ENCODE measurements at regions not wholly inside any gene's neighbourhood (a gene's known extent, or its start where the extent isn't known, plus 50 kb on each side); places are given as distances from the start of the nearest gene placed in this dataset.

- no peak for DNase-seq
Measured at GRCh38 chr1:58978096-58978495, 194.2 kb upstream of the JUN start.

DNA sequence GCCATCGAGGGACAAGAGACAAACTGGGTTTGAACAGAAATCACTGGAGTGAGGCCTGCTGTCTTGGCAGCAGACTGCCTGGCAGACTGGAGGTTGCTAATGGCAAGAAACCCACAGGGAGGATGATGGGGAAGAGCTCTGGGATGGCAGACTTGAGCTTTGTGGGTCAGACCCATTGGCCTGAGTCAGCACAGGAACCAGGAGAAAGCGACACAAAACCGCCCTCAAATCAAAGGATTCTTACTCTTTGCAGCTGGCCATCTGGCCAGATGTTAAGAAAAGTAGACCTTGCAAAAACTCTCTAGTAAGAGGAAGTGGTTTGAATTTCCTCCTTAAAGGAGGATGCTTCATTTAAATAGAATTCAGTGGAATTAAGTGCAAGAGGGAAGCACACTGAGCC, 195.2 kb upstream of the JUN start:
- DNase-seq = no peak

- DNase-seq = no peak
Measured at GRCh38 chr1:58979677-58980076, 195.8 kb upstream of the JUN start.

- DNase-seq = no peak
Measured at GRCh38 chr1:58981392-58981791, 197.5 kb upstream of the JUN start.

DNA sequence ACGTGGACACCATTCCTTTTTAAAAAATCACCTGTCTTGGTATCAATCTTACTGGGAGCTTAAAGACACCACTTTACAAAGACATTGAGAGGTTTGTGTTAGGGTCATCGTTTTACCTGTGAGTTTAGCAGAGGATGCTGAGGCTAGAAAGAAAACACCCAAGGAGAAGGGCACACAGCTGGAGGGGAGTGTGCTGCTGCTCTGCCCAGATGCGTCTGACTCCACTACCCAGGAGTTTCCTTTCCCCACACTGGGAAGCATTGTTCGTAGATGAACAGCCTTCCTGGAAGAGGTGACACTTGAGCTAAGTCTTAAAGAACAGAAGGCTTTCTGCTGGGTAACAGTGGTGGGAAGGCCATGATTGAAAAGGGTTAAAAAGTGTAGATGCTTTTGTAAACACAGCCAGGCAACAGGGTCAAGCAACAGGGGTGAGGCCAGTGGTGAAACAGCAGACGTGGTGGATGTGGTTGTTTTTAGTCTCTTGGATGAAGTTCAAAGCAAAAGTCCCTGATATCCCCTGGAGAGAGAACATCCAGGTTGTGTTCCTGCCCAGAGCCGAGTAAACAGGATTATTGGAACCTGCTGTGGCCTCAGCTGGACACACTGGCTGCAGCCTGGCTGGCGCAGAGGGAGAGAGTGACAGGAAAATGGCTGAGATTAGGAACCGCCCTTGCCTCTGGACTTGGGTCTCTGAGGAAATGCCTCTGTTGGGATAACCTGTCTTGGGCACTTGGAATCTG, 198.6 kb upstream of the JUN start:
- DNase-seq = no peak

GRCh38 chr1:58983162-58983561, 199.3 kb upstream of the JUN start:
- no peak for DNase-seq

GRCh38 chr1:58983633-58984245, 199.9 kb upstream of the JUN start:
- no peak for DNase-seq

DNA sequence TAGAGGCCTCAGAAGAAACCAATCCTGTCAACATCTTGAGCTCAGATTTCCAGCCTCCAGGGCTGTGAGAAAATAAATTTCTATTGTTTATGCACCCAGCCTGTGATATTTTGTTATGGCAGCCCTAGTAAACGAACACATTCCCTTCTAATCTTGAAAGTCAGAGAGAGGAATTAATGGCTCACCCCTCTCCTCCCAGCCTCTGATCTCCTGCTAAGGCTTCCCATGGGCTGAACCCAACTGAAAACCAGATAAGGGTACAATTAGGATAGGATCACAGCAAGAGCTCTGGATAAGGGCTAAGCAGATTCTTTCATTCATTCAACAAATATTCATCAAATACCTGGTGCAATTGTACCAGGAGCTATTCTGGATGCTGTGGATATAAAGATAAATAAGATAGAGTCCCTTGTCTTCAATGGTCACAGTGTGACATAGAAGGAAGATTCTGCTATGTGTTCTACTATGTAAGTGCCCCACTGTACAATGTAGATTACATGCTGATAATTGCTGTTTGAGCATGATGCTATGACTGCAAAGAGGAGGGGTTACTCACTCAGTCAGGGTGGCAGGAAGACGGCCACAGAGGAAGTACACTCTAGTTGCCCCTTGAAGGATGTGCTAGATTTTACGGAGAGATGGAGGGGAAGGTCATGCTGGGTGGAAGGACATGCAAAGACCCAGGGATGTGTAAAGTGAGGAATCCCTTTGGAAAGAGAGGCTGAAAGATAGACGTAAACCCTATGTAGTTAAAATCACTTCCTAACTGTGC, 203.3 kb upstream of the JUN start:
- no peak for DNase-seq

GRCh38 chr1:58988752-58989151, 204.9 kb upstream of the JUN start:
- no peak for DNase-seq

DNA sequence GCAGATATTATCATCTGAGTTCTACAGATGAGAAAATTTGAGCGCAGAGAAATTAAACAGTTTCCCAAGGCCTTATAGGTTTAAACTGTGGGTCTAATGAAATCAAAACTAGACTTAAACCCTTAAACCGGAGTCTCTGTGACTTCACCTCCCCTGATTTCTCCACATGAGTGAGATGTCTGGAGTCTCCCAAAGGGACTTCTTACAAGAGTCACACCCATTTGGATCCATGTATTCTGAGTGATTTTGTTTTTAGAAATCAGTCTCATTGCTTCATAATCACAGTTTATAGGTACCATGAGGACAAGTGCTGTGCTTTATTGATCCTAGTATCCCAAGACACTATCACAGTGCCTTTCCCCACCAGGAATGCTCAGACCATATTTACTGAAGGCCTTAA, 206.0 kb upstream of the JUN start:
- DNase-seq = no peak

GRCh38 chr1:58991305-58991704, 207.5 kb upstream of the JUN start:
- DNase-seq = no peak

GRCh38 chr1:58992643-58993042, 208.8 kb upstream of the JUN start:
- no peak for DNase-seq

DNA sequence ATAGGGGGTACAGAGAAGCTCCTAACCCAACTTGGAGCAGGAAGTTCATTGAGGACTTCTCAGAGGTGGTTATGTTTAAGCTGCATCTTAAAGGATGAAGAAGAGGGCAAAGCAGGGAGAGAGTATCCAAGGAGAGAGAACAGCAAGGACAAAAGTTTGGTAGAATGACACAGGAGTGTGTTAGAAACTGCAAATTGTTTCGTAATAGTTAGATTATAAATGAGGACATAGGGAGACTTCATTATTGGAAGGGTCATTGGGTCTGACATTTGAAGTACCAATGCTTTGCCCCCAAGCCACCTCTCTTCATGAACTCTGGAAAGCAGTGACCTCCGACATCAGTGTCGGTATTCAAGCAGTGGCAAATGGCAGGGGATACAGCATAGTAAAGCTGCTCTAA, 209.6 kb upstream of the JUN start:
- DNase-seq = no peak

DNA sequence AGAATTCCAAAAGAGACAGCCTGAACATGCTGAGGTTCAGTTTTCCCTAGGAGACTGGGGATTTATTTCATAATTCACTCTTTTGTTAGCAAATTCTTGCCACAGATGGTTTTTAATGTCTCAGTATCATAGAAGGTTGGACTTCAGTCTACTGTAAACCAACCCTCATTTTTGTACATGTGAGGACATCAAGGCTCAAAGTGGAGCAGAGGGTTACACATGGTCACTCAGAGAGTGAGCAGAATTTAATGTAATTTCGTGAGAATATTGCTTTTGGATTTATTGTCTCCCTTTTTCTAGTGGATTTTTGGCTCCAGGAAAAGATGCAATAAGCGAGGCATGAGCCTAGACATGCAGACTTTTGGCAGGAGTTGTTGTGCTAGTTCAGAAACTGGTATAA, 210.8 kb upstream of the JUN start:
- DNase-seq = no peak

GRCh38 chr1:58996341-58997059, 212.7 kb upstream of the JUN start:
- DNase-seq = no peak

- DNase-seq = no peak
Measured at GRCh38 chr1:58997060-58997411, 213.2 kb upstream of the JUN start.

DNA sequence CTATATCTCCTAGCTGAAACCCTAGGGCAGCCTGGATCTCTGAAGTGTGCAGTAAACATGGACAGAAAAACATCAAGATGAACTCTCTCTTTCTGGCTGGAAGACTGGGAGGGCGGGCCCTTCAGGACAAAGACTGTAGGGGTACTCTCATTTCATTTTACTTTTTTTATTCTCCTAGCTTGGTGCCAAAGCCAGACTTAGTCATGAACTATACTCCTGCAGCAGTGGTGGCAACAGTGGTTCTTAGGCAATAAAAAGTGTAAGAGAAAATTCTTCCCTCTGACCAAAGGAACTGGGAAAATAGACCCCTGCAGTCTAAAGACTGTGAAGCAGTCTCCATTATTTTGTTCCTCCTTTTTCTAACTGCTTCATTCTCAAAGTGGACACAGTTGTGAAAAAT, 213.8 kb upstream of the JUN start:
- no peak for DNase-seq

DNA sequence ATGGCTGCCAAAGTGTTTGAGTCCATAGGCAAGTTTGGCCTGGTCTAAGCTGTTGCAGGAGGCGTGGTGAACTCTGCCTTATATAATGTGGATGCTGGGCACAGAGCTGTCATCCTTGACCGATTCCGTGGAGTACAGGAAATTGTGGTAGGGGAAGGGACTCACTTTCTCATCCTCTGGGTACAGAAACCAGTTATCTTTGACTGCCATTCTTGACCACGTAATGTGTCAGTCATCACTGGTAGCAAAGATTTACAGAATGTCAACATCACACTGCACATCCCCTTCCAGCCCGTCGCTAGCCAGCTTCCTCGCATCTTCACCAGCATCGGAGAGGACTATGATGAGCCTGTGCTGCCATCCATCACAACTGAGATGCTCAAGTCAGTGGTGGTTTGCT, 215.8 kb upstream of the JUN start:
- no peak for DNase-seq

GRCh38 chr1:59004755-59005154, 220.9 kb upstream of the JUN start:
- DNase-seq = no peak

DNA sequence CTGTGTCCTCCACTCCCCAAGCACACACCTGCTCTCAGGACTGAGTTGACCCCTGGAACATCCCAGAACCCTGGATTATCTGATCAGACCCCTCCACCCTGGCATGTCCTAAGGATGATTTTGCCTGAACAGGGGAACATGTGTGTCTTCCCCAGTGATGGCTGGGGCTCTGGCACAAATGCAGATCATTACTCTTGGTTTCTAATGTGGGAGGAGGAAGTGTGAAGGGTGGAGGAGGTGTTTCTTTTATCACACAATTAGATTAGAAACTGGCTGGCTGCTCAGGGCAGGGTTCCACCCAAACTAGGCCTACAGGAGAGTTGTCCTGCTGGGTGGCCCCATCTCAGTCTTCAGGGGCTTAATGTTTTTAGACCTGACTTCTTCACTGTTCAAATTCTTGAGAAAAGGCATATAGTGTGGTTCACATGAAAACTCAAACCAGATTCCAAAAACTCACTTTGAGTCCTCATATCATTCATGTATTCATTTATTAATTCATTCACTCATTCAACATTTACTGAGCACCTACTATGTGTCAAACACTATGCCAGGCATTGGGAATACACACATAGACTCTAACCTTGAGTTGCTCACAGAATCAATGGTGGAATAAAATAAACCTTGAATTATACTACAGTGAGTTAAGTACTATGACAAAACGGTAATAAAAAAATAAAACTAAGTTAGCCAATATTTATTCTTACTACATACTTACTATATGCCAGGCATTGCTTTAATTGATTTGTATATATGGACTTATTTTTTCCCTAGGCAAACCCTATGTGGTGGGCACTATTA, 221.8 kb upstream of the JUN start:
- DNase-seq = no peak

- no peak for DNase-seq
Measured at GRCh38 chr1:59006289-59006658, 222.4 kb upstream of the JUN start.

- no peak for DNase-seq
Measured at GRCh38 chr1:59006932-59007331, 223.1 kb upstream of the JUN start.

GRCh38 chr1:59007429-59007819, 223.6 kb upstream of the JUN start:
- no peak for DNase-seq
